Large intestine (tissue), 3 donors: ENCODE measurements at regions not wholly inside any gene's neighbourhood (a gene's known extent, or its start where the extent isn't known, plus 50 kb on each side); places are given as distances from the start of the nearest gene placed in this dataset.

ENCODE experiments used
- DNase-seq, 2 donors: peaks; one replicate each; pipeline versions ENCODE4 v3.0.0 to v3.0.0-alpha.2; 2013
- H3K27ac ChIP-seq: one replicate; pipeline ENCODE4 v1.5.1; 2013; ENCODE audit warnings: low read length
- H3K27me3 ChIP-seq: 2 replicates; pipeline ENCODE4 v1.6.1; 2013; ENCODE audit warnings: low read length; ENCODE audit not compliant: control insufficient read depth, insufficient read depth
- H3K36me3 ChIP-seq: 2 replicates; pipeline ENCODE4 v1.6.1; 2013; ENCODE audit warnings: low read length; ENCODE audit not compliant: control insufficient read depth, insufficient read depth
- H3K4me1 ChIP-seq: one replicate; pipeline ENCODE4 v1.6.1; 2013; ENCODE audit warnings: low read length; ENCODE audit not compliant: control insufficient read depth, insufficient read depth
- H3K4me3 ChIP-seq: one replicate; pipeline ENCODE4 v1.5.1; 2013; ENCODE audit warnings: low read length
- H3K9me3 ChIP-seq: one replicate; pipeline ENCODE4 v1.6.1; 2013; ENCODE audit warnings: mild to moderate bottlenecking, low read depth, low read length, moderate library complexity; ENCODE audit not compliant: control insufficient read depth
- WGBS: methylation state at CpG from one replicate; pipeline ENCODE4 v1.1.5; 2013; ENCODE audit warnings: low lambda C conversion rate; ENCODE audit not compliant: insufficient coverage; 5-methylcytosine and 5-hydroxymethylcytosine counted together

DNA sequence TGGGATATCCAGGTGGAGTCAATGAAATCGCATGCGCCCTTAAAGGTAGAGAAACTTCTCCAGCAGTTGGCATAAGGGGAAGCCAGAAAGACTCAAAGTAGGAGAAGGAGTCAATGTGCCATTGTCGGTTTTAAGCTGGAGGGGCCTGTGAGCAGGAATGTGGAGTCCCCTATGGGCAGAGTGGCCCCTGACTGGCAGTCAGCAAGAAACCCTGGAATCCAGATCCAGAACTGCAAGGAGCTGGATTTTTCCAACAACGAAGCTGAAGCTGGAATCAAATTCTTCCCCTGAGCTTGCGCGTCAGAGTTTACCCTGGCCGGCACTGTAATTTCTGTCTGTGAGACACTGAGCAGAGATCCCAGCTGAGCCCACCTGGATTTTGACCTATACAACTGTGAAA is 315.0 kb downstream of the DHX35 start:
- no peaks in the 10 kb centered on the region for H3K4me1 ChIP-seq
- no peak for DNase-seq
- no CpG with 5 or more reads among the region's 7 CpGs for WGBS

DNA sequence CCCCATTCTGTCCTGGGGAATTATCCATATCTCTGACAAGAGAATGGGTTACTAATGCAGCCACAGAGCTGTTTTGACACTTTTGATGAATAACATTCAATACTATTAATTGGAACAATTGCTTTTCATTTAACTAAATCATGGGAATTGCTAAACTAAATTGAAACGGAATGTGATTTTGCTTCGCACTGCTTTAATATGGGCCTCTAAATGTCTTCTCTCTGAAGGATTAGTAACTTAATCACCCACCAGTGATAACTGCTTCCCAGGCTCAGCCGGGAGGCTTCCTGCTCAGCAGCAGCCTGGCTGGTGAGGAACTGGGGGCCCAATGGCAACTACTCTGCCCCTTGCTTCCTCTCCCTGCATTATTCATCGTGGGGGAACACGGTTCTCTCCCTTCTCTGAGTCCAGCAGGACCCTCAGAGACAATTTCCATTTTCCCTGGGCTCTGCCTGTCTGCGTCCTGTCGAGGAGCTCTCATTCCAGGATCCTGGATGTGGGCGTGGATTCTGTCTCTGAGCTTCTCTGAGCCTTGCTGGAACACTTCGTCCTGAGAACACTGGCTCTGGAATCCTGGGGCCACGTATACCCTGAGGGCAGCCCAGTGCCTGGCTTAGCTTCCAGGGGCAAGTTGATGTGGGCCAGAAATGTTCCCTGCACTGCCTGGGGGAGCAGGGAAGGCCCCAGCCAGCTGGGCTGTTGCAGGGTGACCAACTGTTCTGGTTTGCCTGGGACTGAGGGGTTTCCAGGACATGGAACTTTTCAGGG is 308.9 kb downstream of the DHX35 start:
- H3K4me1 ChIP-seq, result no peaks in the 10 kb centered on the region
- no peak overlapping the region for H3K4me3 ChIP-seq
- no CpG with 5 or more reads among the region's 10 CpGs for WGBS
- no peak for DNase-seq
- H3K27ac ChIP-seq, result no peak overlapping the region
- H3K36me3 ChIP-seq, result no peaks in the 10 kb centered on the region
- H3K27me3 ChIP-seq, result no peaks in the 10 kb centered on the region
- H3K9me3 ChIP-seq, result no peaks in the 10 kb centered on the region

More for the DNA sequence above, 315.0 kb downstream of the DHX35 start:
- Histone ChIP-seq H3K27me3 (no peaks in the 10 kb centered on the region), H3K4me3 (no peak overlapping the region), H3K36me3 (no peaks in the 10 kb centered on the region), H3K9me3 (no peaks in the 10 kb centered on the region), H3K27ac (no peak overlapping the region)

DNA sequence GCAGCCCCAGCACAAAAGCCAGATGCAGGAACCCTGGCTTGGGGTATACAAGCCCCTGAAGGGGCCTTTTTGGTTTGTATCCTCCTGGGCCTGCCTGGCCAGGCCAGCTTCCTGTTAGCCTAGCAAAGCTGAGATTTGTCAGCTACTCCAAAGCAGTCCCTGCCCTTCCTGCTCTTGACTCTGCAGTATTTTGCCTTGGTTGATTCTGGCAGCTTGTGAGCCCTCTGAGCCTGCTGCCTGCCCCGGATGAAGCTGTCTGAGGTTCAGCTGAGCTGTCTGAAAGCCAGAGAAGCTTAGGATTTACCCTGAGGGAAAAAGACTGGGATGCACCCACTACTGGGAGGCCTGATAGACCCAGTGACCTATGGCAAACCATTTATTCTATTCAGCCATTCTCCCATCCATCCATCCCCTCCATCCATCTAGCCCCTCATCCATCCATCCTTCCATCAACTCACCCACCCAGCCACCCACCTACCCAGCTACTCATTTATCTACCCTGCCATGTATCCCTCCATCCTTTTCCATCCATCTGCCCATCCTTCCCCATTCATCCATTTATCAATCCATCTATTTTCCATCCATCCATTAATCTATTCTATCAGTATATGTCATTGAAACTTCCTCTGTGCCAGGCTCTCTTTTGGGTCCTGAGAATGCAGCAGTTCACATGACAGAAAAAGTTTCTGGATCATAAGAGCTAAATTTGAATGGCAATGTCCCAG is 307.5 kb downstream of the DHX35 start:
- DNase-seq, result no peak
- H3K4me1 ChIP-seq, result no peaks in the 10 kb centered on the region
- H3K27me3 ChIP-seq, result no peaks in the 10 kb centered on the region
- WGBS, result no CpG with 5 or more reads among the region's 1 CpG
- H3K4me3 ChIP-seq, result no peak overlapping the region
- no peaks in the 10 kb centered on the region for H3K36me3 ChIP-seq
- H3K9me3 ChIP-seq, result no peaks in the 10 kb centered on the region
- H3K27ac ChIP-seq, result no peak overlapping the region

DNA sequence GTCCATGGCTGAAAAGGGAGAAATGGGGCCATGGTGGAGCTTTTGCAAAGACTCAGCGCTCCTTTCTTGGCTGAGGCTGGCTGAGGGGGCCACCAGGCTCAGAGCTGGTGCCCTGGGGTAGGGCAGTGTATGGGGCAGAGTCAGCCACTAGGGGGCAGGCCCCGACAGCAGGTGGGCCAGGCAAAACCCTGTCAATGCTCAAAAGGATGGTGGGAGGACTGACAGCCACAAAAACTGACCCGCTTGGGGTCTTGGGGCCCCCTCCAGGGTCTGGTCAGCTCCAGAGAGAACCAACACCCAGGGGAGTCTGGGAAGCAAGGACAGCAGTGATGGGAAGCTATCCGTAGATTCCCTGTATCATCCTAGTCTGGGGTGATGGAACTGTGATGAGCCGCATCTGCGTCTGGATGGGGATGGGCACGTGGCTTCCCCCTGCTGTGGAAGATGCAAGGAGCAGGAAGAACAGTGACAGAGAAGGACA is 306.9 kb downstream of the DHX35 start:
- no peaks in the 10 kb centered on the region for H3K4me1 ChIP-seq
- peak; percentile 21 to 31 for DNase-seq
- H3K27ac ChIP-seq, result no peak overlapping the region
- no peak overlapping the region for H3K4me3 ChIP-seq
- WGBS, result no CpG with 5 or more reads among the region's 7 CpGs
- no peaks in the 10 kb centered on the region for H3K27me3 ChIP-seq
- H3K9me3 ChIP-seq, result no peaks in the 10 kb centered on the region
- no peaks in the 10 kb centered on the region for H3K36me3 ChIP-seq

DNA sequence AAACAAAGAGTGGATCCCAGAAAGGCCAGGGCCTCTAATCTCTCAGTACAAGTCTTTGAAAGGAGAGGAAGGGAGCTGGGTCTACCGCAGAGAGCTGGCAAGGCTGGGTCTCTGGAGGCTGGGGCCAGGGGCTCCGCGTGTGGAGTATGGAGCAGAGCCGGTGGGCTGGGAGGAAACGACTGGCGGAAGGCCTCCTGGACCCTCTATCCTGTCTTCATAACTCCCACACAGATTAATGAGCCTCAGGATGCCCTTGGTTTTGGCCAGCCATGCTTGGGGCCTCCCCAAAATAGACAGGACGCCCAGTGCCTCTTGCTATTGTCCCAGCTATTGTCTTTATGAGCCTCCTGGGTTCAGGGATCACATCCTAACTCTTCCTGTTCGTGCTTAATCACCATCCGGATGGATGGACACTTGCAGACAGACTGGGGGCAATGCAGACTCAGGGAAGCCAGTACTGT is 306.4 kb downstream of the DHX35 start:
- WGBS, result no CpG with 5 or more reads among the region's 9 CpGs
- H3K9me3 ChIP-seq, result no peaks in the 10 kb centered on the region
- DNase-seq, result no peak
- H3K27ac ChIP-seq, result no peak overlapping the region
- H3K27me3 ChIP-seq, result no peaks in the 10 kb centered on the region
- H3K36me3 ChIP-seq, result no peaks in the 10 kb centered on the region
- no peaks in the 10 kb centered on the region for H3K4me1 ChIP-seq
- no peak overlapping the region for H3K4me3 ChIP-seq

DNA sequence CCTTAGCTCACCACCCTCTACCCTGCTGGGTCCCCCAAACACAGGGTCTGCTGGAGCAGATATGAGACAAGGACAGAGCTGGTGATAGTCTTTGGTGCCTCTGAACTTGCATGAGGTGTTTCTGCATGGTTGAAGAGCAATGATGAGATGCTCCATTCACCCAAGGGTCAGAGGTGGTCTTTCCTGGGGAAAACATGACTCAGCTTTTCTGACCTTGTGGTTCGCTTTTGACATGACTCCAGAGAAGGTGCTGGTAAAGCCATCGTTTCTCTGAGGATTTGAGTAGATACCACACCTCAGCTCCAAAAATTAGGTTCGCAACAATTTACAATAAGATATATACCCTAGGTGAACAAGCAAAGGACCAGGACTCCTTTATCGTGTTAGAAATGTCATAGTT is 304.8 kb downstream of the DHX35 start:
- WGBS, result 80% methylated on average over 1 of the region's 4 CpGs
- no peak overlapping the region for H3K4me3 ChIP-seq
- no peaks in the 10 kb centered on the region for H3K27me3 ChIP-seq
- H3K4me1 ChIP-seq, result no peaks in the 10 kb centered on the region
- H3K27ac ChIP-seq, result no peak overlapping the region
- no peak for DNase-seq
- H3K36me3 ChIP-seq, result no peaks in the 10 kb centered on the region
- no peaks in the 10 kb centered on the region for H3K9me3 ChIP-seq

DNA sequence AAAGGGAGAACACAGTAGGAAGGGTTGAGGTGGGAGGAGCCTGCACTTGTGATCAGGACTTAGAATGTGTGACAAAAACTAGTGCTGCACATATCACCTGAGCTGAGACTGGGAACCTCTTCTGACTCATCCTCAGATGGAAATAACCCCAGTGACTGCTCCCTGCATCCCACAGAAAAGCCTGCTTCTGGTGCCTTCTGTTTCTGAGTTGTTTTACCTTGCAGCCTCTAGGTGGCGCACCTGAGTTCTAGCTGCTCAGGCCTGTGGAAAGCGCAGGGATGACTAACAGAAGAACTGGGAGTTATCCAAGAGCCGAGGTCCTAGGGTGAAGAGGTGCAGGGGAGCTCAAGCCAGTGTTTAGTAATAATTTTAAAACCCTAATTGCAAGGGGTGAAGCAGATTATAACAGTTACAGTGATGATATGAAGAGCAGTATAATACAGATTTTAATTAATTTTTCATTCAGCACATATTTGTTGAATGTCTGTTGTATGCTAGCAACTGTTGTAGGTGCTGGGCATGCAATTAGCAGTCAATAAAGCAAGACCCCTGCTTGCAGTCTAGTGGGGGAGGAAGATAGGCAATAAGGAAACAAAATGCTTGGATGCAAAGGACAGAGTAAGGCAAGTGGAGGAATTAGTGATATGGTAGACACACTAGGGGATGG is 302.5 kb downstream of the DHX35 start:
- WGBS, result no CpG with 5 or more reads among the region's 3 CpGs
- H3K27ac ChIP-seq, result no peak overlapping the region
- no peak overlapping the region for H3K4me3 ChIP-seq
- H3K4me1 ChIP-seq, result no peaks in the 10 kb centered on the region
- peak; percentile 43 to 58 for DNase-seq
- H3K9me3 ChIP-seq, result no peaks in the 10 kb centered on the region
- H3K27me3 ChIP-seq, result no peaks in the 10 kb centered on the region
- no peaks in the 10 kb centered on the region for H3K36me3 ChIP-seq

DNA sequence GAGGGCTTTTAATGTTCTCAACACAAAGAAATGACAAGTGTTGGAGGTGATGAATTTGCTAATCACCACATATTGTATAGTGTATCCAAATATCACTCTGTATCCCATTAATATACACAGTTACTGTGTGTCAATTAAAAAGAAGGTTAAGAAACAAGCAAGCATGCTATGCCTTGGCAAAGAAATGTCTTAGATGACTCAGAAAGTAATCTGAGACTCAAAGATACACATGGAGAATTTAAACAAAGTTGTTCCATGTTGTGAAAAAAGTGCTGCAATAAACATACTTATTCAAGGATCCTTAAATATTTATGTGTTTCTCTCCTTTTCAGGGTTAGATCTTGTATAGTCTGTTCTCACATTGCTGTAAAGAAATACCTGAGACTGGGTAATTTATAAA is 300.9 kb downstream of the DHX35 start:
- Histone ChIP-seq H3K9me3 (no peaks in the 10 kb centered on the region), H3K27me3 (no peaks in the 10 kb centered on the region), H3K4me1 (no peaks in the 10 kb centered on the region), H3K4me3 (no peak overlapping the region), H3K27ac (no peak overlapping the region), H3K36me3 (no peaks in the 10 kb centered on the region)
- DNase-seq, result no peak

DNA sequence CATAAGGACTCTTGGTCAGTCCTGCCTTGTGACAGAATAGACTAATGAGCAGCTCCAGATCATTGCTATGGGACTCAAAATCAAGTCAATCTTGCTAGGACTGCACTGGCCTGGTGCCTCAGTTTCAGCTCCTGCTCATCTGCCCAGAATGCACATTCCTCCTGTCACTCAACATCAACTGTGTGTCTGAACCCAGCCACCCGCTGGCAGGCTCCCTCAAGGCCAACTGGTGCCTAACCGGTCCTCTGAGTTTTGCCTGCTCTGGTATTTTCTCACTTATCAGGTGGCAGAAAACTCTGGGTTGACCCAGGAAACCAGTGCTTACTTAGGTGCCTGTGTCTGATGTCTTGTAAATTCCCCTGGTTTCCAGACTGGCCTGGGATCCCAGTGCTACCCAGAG is 297.7 kb downstream of the DHX35 start:
- Histone ChIP-seq H3K4me3 (no peak overlapping the region), H3K27ac (no peak overlapping the region), H3K36me3 (no peaks in the 10 kb centered on the region), H3K4me1 (no peaks in the 10 kb centered on the region), H3K9me3 (no peaks in the 10 kb centered on the region), H3K27me3 (no peaks in the 10 kb centered on the region)
- WGBS, result no CpG with 5 or more reads among the region's 2 CpGs
- DNase-seq, result no peak

DNA sequence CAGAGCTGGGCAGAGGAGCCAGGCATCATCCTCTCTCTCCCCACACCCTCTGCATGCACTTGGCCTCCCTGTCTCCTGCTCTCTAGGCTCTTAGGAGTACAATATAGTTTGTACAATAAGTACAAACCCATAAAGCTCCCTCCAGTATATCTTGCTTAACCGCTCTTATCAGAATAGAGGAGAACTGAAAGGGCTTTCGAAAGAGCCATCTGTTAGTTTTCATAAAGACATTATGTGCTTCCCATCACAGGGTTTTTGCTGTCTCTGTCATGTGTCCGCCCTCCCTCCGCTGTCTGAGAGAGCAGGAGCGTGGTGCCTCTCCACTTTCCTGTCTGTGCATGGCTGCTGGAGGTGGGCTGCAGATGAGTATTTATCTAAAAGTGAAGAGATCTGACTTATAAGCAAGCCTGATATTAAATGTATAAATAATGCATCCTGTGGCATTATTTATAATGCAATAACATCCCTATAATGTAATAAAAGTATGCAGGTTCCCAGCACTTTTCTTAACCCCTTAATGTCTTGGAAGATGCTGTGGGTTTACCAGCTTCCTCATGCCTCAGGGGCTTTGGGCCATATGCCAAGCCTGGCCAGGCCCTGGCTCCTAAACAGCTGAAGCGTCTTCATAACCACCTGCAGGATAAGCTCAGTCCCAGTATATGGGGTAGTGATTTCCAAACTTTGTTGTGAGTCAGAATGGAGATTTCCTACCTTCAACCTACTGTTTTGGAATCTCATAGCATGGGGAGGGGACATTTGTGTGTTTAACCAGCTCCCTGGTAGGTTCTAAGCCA is 297.1 kb downstream of the DHX35 start:
- DNase-seq, result no peak
- Histone ChIP-seq H3K4me3 (no peak overlapping the region), H3K27ac (no peak overlapping the region), H3K9me3 (no peaks in the 10 kb centered on the region), H3K27me3 (no peaks in the 10 kb centered on the region), H3K36me3 (no peaks in the 10 kb centered on the region), H3K4me1 (no peaks in the 10 kb centered on the region)
- WGBS, result no CpG with 5 or more reads among the region's 6 CpGs
